ENCODE measurements at regions not wholly inside any gene's neighbourhood (a gene's known extent, or its start where the extent isn't known, plus 50 kb on each side); places are given as distances from the start of the nearest gene placed in this dataset.
"Not testable (repeated sequence)": the region's sequence is repeated elsewhere in the genome, so short reads cannot be mapped to it uniquely, and the experiment has no call there.

DNA sequence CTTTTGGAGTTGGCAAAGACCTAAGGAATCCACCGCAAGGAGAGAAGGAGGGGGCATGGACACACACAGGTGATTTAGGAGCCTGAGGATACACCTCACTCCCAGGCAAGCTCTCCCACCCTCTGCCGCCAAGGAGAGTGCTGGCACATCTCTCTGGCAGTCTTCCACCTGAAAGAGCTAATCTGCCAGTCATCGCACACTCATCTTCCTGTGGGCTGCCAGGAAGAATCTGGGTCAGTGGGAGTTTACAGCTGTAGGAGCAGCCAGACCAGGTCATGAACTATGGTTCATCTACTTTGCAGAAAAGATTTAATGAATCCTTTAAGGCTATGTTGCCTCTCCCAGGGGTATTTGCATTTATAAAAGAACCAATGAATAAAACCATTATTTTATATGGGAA, 170.6 kb upstream of the TSC22D2 start:
- H3K4me1 ChIP-seq (ENCODE audit: insufficient read depth, low read length) = peaks cover 5% of the 10 kb centered on the region; the same call in 1 of the 2 replicates
- no peaks in the 10 kb centered on the region for H3K36me3 ChIP-seq (ENCODE audit: insufficient read depth, low read depth, low read length)
- H3K9ac ChIP-seq (ENCODE audit: low read depth, low read length) = no peak overlapping the region
- no peak overlapping the region for H3K27ac ChIP-seq (ENCODE audit: low read length)
- H3K27me3 ChIP-seq (ENCODE audit: insufficient read depth, low read length) = no peaks in the 10 kb centered on the region
- H3K4me3 ChIP-seq (ENCODE audit: low read length) = no peak overlapping the region
- H3K9me3 ChIP-seq (ENCODE audit: insufficient read depth, low read depth, low read length) = no peaks in the 10 kb centered on the region

DNA sequence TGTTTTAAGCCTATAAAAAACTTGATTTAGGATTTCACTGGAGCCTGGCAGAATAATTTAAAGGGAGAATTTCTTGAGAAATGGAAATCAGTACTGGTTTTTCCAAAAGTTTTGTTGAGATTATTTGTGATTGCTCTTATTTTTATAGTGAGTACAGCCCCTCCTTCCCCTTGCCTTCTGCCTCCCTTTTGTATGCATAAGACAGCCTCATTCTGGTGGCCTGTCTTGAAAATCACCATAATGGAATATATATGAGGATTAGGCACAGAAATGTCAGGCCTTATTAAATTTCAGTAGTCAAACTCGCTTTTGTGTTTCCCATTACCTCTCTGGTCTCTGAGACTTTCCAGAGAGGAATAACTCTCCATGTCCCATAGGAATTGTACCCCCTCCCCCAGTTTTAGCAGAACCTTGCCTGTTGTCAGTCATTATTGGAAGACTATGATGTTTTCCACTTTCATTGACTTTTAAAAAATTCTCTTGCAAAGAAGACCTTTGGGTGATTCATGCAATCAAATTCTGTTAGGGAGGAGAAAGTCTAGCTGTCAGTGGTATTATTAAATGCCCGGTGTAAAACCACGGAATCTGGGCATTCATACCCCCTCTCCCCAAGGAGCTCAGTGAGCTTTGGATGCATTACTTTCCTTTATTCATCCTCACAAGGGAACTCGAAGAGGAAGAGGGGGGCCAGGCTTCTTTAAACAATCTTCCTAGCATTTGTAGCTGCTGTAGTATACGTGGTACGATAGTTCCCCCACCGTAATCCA, 171.6 kb upstream of the TSC22D2 start:
- Histone ChIP-seq H3K36me3 (ENCODE audit: insufficient read depth, low read depth, low read length) (no peaks in the 10 kb centered on the region), H3K27me3 (ENCODE audit: insufficient read depth, low read length) (no peaks in the 10 kb centered on the region), H3K4me3 (ENCODE audit: low read length) (no peak overlapping the region), H3K4me1 (ENCODE audit: insufficient read depth, low read length) (no peaks in the 10 kb centered on the region), H3K27ac (ENCODE audit: low read length) (no peak overlapping the region), H3K9me3 (ENCODE audit: insufficient read depth, low read depth, low read length) (no peaks in the 10 kb centered on the region), H3K9ac (ENCODE audit: low read depth, low read length) (no peak overlapping the region)

DNA sequence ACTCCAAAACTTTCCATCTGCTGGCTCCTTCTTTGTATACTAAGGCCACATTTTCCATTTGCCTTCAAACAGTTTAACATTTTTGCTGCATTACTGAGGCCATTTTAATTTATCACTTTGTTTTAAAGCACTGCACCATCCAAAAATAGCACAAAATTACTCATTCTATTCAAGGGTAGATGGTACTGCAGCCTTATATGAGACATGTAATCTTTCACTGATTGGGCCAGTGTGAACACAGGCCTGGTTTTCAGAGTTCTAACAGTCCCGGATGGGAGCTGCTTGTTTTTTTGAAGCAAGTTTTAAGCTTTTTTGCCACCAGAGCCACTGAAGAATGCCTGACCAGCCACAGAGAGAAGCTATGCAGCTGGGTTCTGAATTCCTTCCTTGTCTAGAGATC, 172.3 kb upstream of the TSC22D2 start:
- H3K4me1 ChIP-seq (ENCODE audit: insufficient read depth, low read length) = no peaks in the 10 kb centered on the region
- H3K9me3 ChIP-seq (ENCODE audit: insufficient read depth, low read depth, low read length) = no peaks in the 10 kb centered on the region
- H3K9ac ChIP-seq (ENCODE audit: low read depth, low read length) = no peak overlapping the region
- H3K36me3 ChIP-seq (ENCODE audit: insufficient read depth, low read depth, low read length) = no peaks in the 10 kb centered on the region
- H3K27ac ChIP-seq (ENCODE audit: low read length) = no peak overlapping the region
- H3K4me3 ChIP-seq (ENCODE audit: low read length) = no peak overlapping the region
- no peaks in the 10 kb centered on the region for H3K27me3 ChIP-seq (ENCODE audit: insufficient read depth, low read length)

DNA sequence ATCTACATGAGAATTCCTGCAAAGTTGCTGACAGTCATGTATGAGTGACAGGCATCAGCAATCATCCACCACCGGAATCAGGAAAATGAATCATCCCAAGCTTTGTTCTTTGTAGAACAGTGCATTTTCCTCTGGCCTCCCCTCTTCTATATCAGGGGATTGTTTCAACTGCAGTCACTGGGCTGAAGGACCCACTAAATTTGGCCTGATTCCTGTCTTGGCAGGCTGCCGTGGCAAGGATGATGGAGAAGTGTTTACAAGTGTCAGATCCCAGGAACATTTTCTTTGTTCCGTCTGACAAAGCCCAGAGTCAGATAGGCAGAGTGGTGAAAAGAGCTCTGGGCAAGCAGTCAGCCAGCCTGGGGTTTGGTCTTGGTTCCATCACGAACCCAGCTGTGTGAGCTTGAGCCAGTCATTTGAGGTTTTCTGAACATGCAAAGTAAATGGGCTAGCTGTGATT, 175.1 kb upstream of the TSC22D2 start:
- Histone ChIP-seq H3K4me3 (ENCODE audit: low read length) (no peak overlapping the region), H3K9me3 (ENCODE audit: insufficient read depth, low read depth, low read length) (no peaks in the 10 kb centered on the region), H3K9ac (ENCODE audit: low read depth, low read length) (no peak overlapping the region), H3K27me3 (ENCODE audit: insufficient read depth, low read length) (no peaks in the 10 kb centered on the region), H3K36me3 (ENCODE audit: insufficient read depth, low read depth, low read length) (no peaks in the 10 kb centered on the region), H3K27ac (ENCODE audit: low read length) (no peak overlapping the region), H3K4me1 (ENCODE audit: insufficient read depth, low read length) (no peaks in the 10 kb centered on the region)

DNA sequence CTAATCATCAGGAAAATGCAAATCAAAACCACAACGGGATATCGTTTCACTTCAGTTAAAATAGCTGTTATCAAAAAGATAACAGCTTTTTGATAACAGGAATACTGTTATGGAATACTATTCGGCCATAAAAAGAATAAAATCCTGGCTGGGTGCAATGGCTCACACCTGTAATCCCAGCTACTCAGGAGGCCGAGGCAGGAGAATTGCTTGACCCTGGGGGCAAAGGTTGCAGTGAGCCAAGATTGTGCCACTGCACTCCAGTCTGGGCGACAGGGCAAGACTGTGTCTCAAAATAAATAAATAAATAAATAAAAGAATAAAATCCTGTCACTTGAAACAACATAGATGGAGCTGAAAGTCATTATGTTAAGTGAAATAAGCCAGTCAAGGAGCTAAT, 178.1 kb upstream of the TSC22D2 start:
- Histone ChIP-seq H3K9ac (ENCODE audit: low read depth, low read length) (no peak overlapping the region), H3K36me3 (ENCODE audit: insufficient read depth, low read depth, low read length) (no peaks in the 10 kb centered on the region), H3K27ac (ENCODE audit: low read length) (no peak overlapping the region), H3K9me3 (ENCODE audit: insufficient read depth, low read depth, low read length) (no peaks in the 10 kb centered on the region), H3K27me3 (ENCODE audit: insufficient read depth, low read length) (no peaks in the 10 kb centered on the region), H3K4me3 (ENCODE audit: low read length) (no peak overlapping the region), H3K4me1 (ENCODE audit: insufficient read depth, low read length) (peaks cover 4% of the 10 kb centered on the region)

DNA sequence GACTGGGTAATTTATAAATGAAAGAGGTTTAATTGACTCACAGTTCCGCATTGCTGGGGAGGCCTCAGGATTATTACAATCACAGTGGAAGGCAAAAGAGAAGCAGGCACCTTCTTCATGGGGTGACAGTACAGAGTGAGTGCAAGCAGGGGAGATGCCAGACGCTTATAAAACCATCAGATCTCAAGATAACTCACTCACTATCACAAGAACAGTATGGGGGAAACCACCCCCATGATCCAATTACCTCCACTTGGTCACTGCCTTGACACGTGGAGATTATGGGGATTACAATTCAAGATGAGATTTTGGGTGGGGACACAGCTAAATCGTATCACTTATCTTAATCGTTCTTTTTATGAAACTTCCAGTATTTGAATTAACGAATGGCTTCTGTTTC, 179.5 kb upstream of the TSC22D2 start:
- H3K27ac ChIP-seq (ENCODE audit: low read length); H3K36me3 ChIP-seq (ENCODE audit: insufficient read depth, low read depth, low read length); H3K4me3 ChIP-seq (ENCODE audit: low read length); H3K27me3 ChIP-seq (ENCODE audit: insufficient read depth, low read length); H3K4me1 ChIP-seq (ENCODE audit: insufficient read depth, low read length); H3K9me3 ChIP-seq (ENCODE audit: insufficient read depth, low read depth, low read length); H3K9ac ChIP-seq (ENCODE audit: low read depth, low read length): not testable (repeated sequence)

DNA sequence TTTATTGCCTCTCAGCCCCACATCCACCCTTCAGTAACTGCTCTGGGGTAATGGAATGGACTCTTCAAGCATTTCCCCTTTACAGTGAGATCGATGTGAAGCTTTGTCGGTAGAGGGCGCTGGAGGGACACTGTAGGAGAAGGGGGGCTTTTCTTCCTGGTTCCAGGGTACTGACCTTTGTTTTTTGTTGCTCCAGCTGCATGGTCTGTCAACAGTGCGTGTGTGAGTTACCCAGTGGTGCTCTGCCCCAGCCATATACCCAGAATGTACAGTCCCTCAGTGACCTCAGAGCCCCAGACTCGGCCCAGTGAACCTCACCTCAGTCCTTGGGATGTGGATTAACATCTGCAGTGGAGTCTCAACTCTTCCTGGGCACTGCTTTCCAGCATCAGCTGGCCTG, 180.3 kb upstream of the TSC22D2 start:
- no peaks in the 10 kb centered on the region for H3K36me3 ChIP-seq (ENCODE audit: insufficient read depth, low read depth, low read length)
- peaks cover 6% of the 10 kb centered on the region for H3K4me1 ChIP-seq (ENCODE audit: insufficient read depth, low read length)
- H3K9me3 ChIP-seq (ENCODE audit: insufficient read depth, low read depth, low read length) = no peaks in the 10 kb centered on the region
- H3K4me3 ChIP-seq (ENCODE audit: low read length) = no peak overlapping the region
- 0 out of 2 replicates have a peak, but pooled peaks cover under 1% of the 10 kb centered on the region for H3K27me3 ChIP-seq (ENCODE audit: insufficient read depth, low read length)
- H3K27ac ChIP-seq (ENCODE audit: low read length) = no peak overlapping the region
- H3K9ac ChIP-seq (ENCODE audit: low read depth, low read length) = no peak overlapping the region

DNA sequence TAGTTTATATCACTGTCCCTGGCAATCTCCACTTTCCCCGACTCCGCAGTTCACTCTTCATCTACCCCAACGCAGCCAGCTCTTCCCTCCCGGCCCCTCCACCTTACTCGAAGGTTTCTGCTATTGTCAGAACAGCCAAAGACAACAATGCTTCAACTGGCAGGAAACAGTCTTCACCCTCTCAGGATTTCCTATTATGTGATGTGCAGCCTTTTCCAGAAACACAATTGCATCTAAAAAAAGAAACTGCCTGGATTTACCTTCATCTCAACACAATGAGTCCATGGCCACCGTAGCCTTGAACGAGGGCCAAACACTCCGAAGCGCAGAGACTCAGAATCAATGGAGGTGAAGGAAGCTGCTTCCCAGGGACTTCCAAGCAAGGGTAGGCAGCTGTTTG, 182.1 kb upstream of the TSC22D2 start:
- H3K4me3 ChIP-seq (ENCODE audit: low read length) = no peak overlapping the region

DNA sequence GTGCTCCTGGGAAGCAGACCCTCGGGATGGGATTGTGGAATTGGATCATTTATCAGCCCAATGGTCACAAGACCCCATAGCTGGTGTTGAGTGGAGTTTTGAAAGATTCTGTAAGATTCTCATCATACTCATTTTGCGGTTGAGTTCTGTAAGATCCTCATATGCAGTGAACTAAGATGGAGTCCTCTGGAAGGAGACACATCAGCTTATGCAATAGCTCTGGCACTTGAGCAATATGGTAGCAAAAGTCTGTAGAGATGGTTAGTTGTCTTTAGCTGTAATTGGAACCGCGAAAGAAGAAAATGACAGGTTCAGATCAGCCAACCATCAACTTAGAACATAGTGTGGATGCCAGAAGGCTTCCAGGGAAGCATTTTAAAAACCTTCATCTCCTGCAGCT, 184.5 kb upstream of the TSC22D2 start:
- Histone ChIP-seq H3K4me3 (ENCODE audit: low read length) (no peak overlapping the region), H3K9me3 (ENCODE audit: insufficient read depth, low read depth, low read length) (no peaks in the 10 kb centered on the region), H3K36me3 (ENCODE audit: insufficient read depth, low read depth, low read length) (no peaks in the 10 kb centered on the region), H3K4me1 (ENCODE audit: insufficient read depth, low read length) (peaks cover 19% of the 10 kb centered on the region), H3K9ac (ENCODE audit: low read depth, low read length) (no peak overlapping the region), H3K27ac (ENCODE audit: low read length) (no peak overlapping the region), H3K27me3 (ENCODE audit: insufficient read depth, low read length) (peaks cover 15% of the 10 kb centered on the region)

More for the DNA sequence above, 182.1 kb upstream of the TSC22D2 start:
- no peaks in the 10 kb centered on the region for H3K36me3 ChIP-seq (ENCODE audit: insufficient read depth, low read depth, low read length)
- H3K9ac ChIP-seq (ENCODE audit: low read depth, low read length) = no peak overlapping the region
- peaks cover 16% of the 10 kb centered on the region for H3K4me1 ChIP-seq (ENCODE audit: insufficient read depth, low read length)
- no peaks in the 10 kb centered on the region for H3K9me3 ChIP-seq (ENCODE audit: insufficient read depth, low read depth, low read length)
- H3K27ac ChIP-seq (ENCODE audit: low read length) = no peak overlapping the region
- peaks cover 15% of the 10 kb centered on the region for H3K27me3 ChIP-seq (ENCODE audit: insufficient read depth, low read length)

DNA sequence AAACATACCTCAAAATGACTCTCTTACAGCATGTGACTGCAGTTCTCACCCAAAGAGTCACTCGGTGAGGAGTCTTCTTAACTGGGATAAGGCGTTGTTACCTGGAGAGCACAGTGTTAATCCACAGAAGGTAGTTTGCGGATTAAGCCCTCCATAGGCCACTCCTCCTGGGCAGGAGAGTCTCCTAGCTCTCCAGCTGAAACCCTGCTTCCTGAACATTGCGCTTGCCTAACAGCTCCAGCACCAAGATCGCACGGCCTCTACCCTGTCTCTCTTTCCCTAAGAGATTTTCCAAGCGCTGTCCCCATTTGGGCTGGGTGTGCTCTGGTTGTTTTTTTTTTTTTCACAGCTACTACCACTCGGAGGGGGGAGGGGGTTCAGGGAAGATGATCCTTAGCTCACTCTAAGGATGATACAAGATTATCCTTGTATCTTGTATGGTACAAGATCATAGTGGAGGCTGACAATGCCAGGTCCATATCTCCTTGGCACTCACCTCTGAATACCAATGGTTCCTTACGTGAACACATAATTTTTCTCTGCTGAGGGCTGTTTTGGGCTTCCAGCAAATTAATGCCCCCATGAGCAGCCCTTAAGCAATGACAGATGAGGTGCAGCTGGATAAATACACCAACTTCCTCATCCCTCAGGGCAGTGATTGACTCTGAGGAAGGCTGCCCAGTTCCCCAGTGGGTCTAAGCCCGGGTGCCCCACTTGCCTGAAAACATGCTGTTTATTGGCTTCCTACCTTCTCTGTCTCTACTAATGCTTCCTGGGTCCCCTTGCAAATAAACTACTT, 185.2 kb upstream of the TSC22D2 start:
- Histone ChIP-seq H3K4me3 (ENCODE audit: low read length) (no peak overlapping the region), H3K4me1 (ENCODE audit: insufficient read depth, low read length) (peaks cover 19% of the 10 kb centered on the region), H3K36me3 (ENCODE audit: insufficient read depth, low read depth, low read length) (no peaks in the 10 kb centered on the region), H3K27me3 (ENCODE audit: insufficient read depth, low read length) (peaks cover 15% of the 10 kb centered on the region), H3K27ac (ENCODE audit: low read length) (no peak overlapping the region), H3K9me3 (ENCODE audit: insufficient read depth, low read depth, low read length) (no peaks in the 10 kb centered on the region), H3K9ac (ENCODE audit: low read depth, low read length) (no peak overlapping the region)

DNA sequence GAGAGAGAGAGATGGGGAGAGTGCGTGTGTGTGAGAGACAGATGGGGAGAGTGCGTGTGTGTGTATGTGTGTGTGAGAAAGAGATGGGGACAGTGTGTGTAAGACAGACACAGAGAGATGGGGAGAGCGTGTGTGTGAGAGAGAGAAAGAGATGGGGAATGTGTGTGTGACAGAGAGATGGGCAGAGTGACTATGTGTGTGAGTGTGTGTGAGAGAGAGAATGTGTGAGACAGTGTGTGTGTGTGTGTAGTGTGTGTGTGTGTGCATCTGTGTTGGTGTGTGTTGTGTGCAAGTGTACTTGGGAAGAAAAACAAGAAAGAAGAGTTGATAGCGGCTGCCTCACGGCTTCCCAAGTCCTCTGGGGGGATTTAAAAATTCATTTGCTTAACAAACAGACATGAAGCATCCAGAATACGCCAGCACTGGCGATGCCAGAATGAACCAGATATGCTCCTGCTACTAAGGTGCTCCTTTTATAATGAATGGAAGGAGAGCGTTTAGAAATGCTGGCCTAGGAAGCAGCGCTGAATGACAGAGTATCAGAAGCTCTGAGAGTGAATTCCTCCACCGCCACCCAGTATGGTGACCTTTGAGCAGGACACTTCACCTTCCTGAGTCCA, 186.1 kb upstream of the TSC22D2 start:
- no peak overlapping the region for H3K4me3 ChIP-seq (ENCODE audit: low read length)
- H3K4me1 ChIP-seq (ENCODE audit: insufficient read depth, low read length) = peaks cover 19% of the 10 kb centered on the region
- H3K9ac ChIP-seq (ENCODE audit: low read depth, low read length) = no peak overlapping the region
- no peaks in the 10 kb centered on the region for H3K36me3 ChIP-seq (ENCODE audit: insufficient read depth, low read depth, low read length)
- H3K9me3 ChIP-seq (ENCODE audit: insufficient read depth, low read depth, low read length) = no peaks in the 10 kb centered on the region; the same call in 1 of the 2 replicates
- H3K27me3 ChIP-seq (ENCODE audit: insufficient read depth, low read length) = peaks cover 15% of the 10 kb centered on the region
- H3K27ac ChIP-seq (ENCODE audit: low read length) = no peak overlapping the region

All from iPS-20b (cell line).